ENCODE measurements at regions not wholly inside any gene's neighbourhood (a gene's known extent, or its start where the extent isn't known, plus 50 kb on each side); places are given as distances from the start of the nearest gene placed in this dataset.

DNA sequence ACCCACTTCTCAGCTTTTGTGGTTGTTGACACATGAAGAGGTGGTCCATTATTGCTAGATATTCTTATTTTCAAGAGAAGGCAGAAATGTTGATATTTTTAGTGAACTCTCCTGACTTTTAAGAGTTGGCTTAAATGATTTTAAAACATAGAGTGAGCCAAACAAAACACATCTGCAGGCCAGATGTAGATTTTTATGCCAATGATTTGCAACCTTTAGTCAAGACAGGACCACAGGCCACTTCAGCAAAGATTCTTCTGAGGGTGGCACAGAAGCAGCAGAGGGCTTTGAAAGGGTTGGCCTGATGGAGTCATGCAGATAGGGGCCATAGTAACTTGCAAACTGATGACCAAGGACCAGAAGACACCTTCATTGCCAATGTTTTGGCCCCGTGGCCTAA lies 276.5 kb upstream of the P2RY1 start:
- intact Hi-C loops (cut with micrococcal nuclease; ENCODE audit: unreplicated experiment) = no loop called here

DNA sequence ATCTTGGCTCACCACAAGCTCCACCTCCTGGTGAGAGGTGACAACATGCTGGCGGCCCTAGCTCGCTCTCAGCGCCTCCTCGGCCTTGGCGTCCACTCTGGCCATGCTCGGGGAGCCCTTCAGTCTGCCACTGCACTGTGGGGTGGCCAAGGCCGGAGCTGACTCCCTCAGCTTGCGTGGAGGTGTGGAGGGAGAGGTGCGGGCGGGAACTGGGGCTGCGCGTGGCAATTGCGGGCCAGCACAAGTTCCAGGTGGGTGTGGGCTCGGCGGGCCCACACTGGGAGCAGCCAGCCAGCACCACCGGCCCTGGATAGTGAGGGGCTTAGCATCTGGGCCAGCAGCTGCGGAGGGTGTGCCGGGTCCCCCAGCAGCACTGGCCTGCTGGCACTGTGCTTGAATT lies 275.7 kb upstream of the P2RY1 start:
- no peak for DNase-seq (ENCODE audit: low read depth, low spot score)
- Histone ChIP-seq H3K79me2 (ENCODE audit: control insufficient read depth, insufficient read depth, low read length) (no peaks in the 10 kb centered on the region), H2AFZ (ENCODE audit: control insufficient read depth, low read depth, low read length) (no peak overlapping the region), H3K27me3 (replicated peaks in 1 of 2; ENCODE audit: control insufficient read depth in 2 of 2, insufficient read depth in 2 of 2, low read length in 1 of 2) (no peaks in the 10 kb centered on the region), H3K36me3 (ENCODE audit: control insufficient read depth in 2 of 2, insufficient read depth in 2 of 2, low read length in 1 of 2) (no peaks in the 10 kb centered on the region), H4K20me1 (ENCODE audit: control insufficient read depth, insufficient read depth) (no peaks in the 10 kb centered on the region), H3K4me1 (ENCODE audit: control insufficient read depth, insufficient read depth, low read length) (peaks cover 12% of the 10 kb centered on the region), H3K4me3 (no peak overlapping the region), H3K4me2 (ENCODE audit: control insufficient read depth, insufficient read depth) (no peak overlapping the region), H3K27ac (ENCODE audit: control insufficient read depth, insufficient read depth) (no peak overlapping the region), H3K9me3 (replicated peaks; ENCODE audit: control insufficient read depth, insufficient read depth, low read length) (no peaks in the 10 kb centered on the region), H3K9ac (ENCODE audit: control insufficient read depth, insufficient read depth, low read length) (no peak overlapping the region)
- FAIRE-seq = no peak
- no TSS peak for BruUV-seq (replicated peaks)
- intact Hi-C loops (cut with micrococcal nuclease; ENCODE audit: unreplicated experiment) = no loop called here
- in situ Hi-C loops (cut with MboI) = no loop called here
- ATAC-seq = no peak
- ChIA-PET CTCF (no interaction called here), POLR2A (no interaction called here), RAD21 (ENCODE audit: unreplicated experiment) (no interaction called here), SMC1A (ENCODE audit: uncharacterized antibody, unreplicated experiment) (no interaction called here)
- WGBS (ENCODE audit: insufficient coverage, insufficient replicate concordance, low lambda C conversion rate, missing lambda C conversion rate) = 93% methylated on average over 18 of the region's 18 CpGs
- TF ChIP-seq, protein P1, sequence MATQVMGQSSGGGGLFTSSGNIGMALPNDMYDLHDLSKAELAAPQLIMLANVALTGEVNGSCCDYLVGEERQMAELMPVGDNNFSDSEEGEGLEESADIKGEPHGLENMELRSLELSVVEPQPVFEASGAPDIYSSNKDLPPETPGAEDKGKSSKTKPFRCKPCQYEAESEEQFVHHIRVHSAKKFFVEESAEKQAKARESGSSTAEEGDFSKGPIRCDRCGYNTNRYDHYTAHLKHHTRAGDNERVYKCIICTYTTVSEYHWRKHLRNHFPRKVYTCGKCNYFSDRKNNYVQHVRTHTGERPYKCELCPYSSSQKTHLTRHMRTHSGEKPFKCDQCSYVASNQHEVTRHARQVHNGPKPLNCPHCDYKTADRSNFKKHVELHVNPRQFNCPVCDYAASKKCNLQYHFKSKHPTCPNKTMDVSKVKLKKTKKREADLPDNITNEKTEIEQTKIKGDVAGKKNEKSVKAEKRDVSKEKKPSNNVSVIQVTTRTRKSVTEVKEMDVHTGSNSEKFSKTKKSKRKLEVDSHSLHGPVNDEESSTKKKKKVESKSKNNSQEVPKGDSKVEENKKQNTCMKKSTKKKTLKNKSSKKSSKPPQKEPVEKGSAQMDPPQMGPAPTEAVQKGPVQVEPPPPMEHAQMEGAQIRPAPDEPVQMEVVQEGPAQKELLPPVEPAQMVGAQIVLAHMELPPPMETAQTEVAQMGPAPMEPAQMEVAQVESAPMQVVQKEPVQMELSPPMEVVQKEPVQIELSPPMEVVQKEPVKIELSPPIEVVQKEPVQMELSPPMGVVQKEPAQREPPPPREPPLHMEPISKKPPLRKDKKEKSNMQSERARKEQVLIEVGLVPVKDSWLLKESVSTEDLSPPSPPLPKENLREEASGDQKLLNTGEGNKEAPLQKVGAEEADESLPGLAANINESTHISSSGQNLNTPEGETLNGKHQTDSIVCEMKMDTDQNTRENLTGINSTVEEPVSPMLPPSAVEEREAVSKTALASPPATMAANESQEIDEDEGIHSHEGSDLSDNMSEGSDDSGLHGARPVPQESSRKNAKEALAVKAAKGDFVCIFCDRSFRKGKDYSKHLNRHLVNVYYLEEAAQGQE (IDR thresholded peaks at IDR 0.05; ENCODE audit: low read depth, low read length) = no peak
- TF ChIP-seq BHLHE40 (IDR thresholded peaks at IDR 0.05; ENCODE audit: borderline replicate concordance in 1 of 2, low read depth in 2 of 2, low read length in 1 of 2) (no peak), YY1 (IDR thresholded peaks at IDR 0.05; ENCODE audit: low read depth, low read length) (no peak)
- TF ChIP-seq, protein P2, sequence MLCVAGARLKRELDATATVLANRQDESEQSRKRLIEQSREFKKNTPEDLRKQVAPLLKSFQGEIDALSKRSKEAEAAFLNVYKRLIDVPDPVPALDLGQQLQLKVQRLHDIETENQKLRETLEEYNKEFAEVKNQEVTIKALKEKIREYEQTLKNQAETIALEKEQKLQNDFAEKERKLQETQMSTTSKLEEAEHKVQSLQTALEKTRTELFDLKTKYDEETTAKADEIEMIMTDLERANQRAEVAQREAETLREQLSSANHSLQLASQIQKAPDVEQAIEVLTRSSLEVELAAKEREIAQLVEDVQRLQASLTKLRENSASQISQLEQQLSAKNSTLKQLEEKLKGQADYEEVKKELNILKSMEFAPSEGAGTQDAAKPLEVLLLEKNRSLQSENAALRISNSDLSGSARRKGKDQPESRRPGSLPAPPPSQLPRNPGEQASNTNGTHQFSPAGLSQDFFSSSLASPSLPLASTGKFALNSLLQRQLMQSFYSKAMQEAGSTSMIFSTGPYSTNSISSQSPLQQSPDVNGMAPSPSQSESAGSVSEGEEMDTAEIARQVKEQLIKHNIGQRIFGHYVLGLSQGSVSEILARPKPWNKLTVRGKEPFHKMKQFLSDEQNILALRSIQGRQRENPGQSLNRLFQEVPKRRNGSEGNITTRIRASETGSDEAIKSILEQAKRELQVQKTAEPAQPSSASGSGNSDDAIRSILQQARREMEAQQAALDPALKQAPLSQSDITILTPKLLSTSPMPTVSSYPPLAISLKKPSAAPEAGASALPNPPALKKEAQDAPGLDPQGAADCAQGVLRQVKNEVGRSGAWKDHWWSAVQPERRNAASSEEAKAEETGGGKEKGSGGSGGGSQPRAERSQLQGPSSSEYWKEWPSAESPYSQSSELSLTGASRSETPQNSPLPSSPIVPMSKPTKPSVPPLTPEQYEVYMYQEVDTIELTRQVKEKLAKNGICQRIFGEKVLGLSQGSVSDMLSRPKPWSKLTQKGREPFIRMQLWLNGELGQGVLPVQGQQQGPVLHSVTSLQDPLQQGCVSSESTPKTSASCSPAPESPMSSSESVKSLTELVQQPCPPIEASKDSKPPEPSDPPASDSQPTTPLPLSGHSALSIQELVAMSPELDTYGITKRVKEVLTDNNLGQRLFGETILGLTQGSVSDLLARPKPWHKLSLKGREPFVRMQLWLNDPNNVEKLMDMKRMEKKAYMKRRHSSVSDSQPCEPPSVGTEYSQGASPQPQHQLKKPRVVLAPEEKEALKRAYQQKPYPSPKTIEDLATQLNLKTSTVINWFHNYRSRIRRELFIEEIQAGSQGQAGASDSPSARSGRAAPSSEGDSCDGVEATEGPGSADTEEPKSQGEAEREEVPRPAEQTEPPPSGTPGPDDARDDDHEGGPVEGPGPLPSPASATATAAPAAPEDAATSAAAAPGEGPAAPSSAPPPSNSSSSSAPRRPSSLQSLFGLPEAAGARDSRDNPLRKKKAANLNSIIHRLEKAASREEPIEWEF (IDR thresholded peaks at IDR 0.05; ENCODE audit: insufficient replicate concordance, low read depth, low read length) = no peak
- TF ChIP-seq, protein P3, sequence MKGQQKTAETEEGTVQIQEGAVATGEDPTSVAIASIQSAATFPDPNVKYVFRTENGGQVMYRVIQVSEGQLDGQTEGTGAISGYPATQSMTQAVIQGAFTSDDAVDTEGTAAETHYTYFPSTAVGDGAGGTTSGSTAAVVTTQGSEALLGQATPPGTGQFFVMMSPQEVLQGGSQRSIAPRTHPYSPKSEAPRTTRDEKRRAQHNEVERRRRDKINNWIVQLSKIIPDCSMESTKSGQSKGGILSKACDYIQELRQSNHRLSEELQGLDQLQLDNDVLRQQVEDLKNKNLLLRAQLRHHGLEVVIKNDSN (IDR thresholded peaks at IDR 0.05; ENCODE audit: borderline replicate concordance, extremely low read length, insufficient read depth, low read depth, low read length) = no peak

More for the DNA sequence above, 276.5 kb upstream of the P2RY1 start:
- DNase-seq (ENCODE audit: low read depth, low spot score) (no peak), FAIRE-seq (no peak), ATAC-seq (no peak)
- ChIA-PET SMC1A (ENCODE audit: uncharacterized antibody, unreplicated experiment) (no interaction called here), CTCF (no interaction called here), RAD21 (ENCODE audit: unreplicated experiment) (no interaction called here), POLR2A (no interaction called here)
- H3K36me3 ChIP-seq (ENCODE audit: control insufficient read depth in 2 of 2, insufficient read depth in 2 of 2, low read length in 1 of 2) = no peaks in the 10 kb centered on the region
- 6% methylated on average over 1 of the region's 1 CpG for WGBS (ENCODE audit: insufficient coverage, insufficient replicate concordance, low lambda C conversion rate, missing lambda C conversion rate)
- no peak overlapping the region for H3K27ac ChIP-seq (ENCODE audit: control insufficient read depth, insufficient read depth)
- in situ Hi-C loops (cut with MboI) = no loop called here
- TF ChIP-seq WRNIP1 (IDR thresholded peaks at IDR 0.05; ENCODE audit: borderline replicate concordance, low read depth, low read length) = no peak
- H3K27me3 ChIP-seq (replicated peaks in 1 of 2; ENCODE audit: control insufficient read depth in 2 of 2, insufficient read depth in 2 of 2, low read length in 1 of 2) = no peaks in the 10 kb centered on the region
- H3K79me2 ChIP-seq (ENCODE audit: control insufficient read depth, insufficient read depth, low read length) = no peaks in the 10 kb centered on the region
- H4K20me1 ChIP-seq (ENCODE audit: control insufficient read depth, insufficient read depth) = no peaks in the 10 kb centered on the region
- BruUV-seq (replicated peaks) = no TSS peak
- no peak overlapping the region for H3K4me3 ChIP-seq
- no peak overlapping the region for H2AFZ ChIP-seq (ENCODE audit: control insufficient read depth, low read depth, low read length)
- peaks cover 12% of the 10 kb centered on the region for H3K4me1 ChIP-seq (ENCODE audit: control insufficient read depth, insufficient read depth, low read length)
- no peak overlapping the region for H3K4me2 ChIP-seq (ENCODE audit: control insufficient read depth, insufficient read depth)
- H3K9me3 ChIP-seq (replicated peaks; ENCODE audit: control insufficient read depth, insufficient read depth, low read length) = no peaks in the 10 kb centered on the region
- H3K9ac ChIP-seq (ENCODE audit: control insufficient read depth, insufficient read depth, low read length) = no peak overlapping the region
